ENCODE measurements at regions not wholly inside any gene's neighbourhood (a gene's known extent, or its start where the extent isn't known, plus 50 kb on each side); places are given as distances from the start of the nearest gene placed in this dataset.
"Not testable (repeated sequence)": the region's sequence is repeated elsewhere in the genome, so short reads cannot be mapped to it uniquely, and the experiment has no call there.

- DNase-seq = no peak
Measured at GRCh38 chr11:57920971-57921370, 102.7 kb upstream of the OR9Q1 start.

- DNase-seq = no peak
Measured at GRCh38 chr11:57932105-57932504, 91.6 kb upstream of the OR9Q1 start.

- no peak for DNase-seq
Measured at GRCh38 chr11:57935402-57936049, 88.2 kb upstream of the OR9Q1 start.

GRCh38 chr11:57936050-57936418 lies 87.6 kb upstream of the OR9Q1 start:
- no peak for DNase-seq

GRCh38 chr11:57937431-57937830 lies 86.2 kb upstream of the OR9Q1 start:
- no peak for DNase-seq

- DNase-seq = no peak
Measured at GRCh38 chr11:57938351-57938750, 85.3 kb upstream of the OR9Q1 start.

GRCh38 chr11:57940044-57940756 lies 83.5 kb upstream of the OR9Q1 start:
- no peak for DNase-seq

- DNase-seq = no peak
Measured at GRCh38 chr11:57941875-57942274, 81.8 kb upstream of the OR9Q1 start.

- DNase-seq = no peak
Measured at GRCh38 chr11:57942808-57943207, 80.9 kb upstream of the OR9Q1 start.

- not testable (repeated sequence) for DNase-seq
Measured at GRCh38 chr11:57943766-57944165, 79.9 kb upstream of the OR9Q1 start.

- no peak for DNase-seq
Measured at GRCh38 chr11:57946628-57947027, 77.1 kb upstream of the OR9Q1 start.

- DNase-seq = no peak
Measured at GRCh38 chr11:57964660-57965059, 59.0 kb upstream of the OR9Q1 start.

GRCh38 chr11:57971272-57972012 lies 52.2 kb upstream of the OR9Q1 start:
- DNase-seq = no peak

GRCh38 chr11:57972013-57972367 lies 51.7 kb upstream of the OR9Q1 start:
- DNase-seq = no peak

Measured in activated gamma-delta T cell treated with Interleukin-2 at 50 U/mL for 16 hours (primary cell).